ENCODE measurements at regions not wholly inside any gene's neighbourhood (a gene's known extent, or its start where the extent isn't known, plus 50 kb on each side); places are given as distances from the start of the nearest gene placed in this dataset.

- no peaks in the 10 kb centered on the region for H3K9me3 ChIP-seq
- H3K36me3 ChIP-seq: no peaks in the 10 kb centered on the region
- H3K4me1 ChIP-seq: peaks cover 0 to 3% of the 10 kb centered on the region in 2 donors
- intact Hi-C loops (cut with DNase I; ENCODE audit: low total_unique reads): no loop called here
- H3K27ac ChIP-seq: no peak overlapping the region
- DNase-seq: no peak
- no peak for TF ChIP-seq CTCF (IDR thresholded peaks at IDR 0.05)
- TF ChIP-seq POLR2A (IDR thresholded peaks at IDR 0.05): no peak
- no peak overlapping the region for H3K4me3 ChIP-seq
- H3K27me3 ChIP-seq: no peaks in the 10 kb centered on the region
These were observed 109.1 kb downstream of the KCTD12 start for GRCh38 chr13:76777096-76777495.

GRCh38 chr13:76775088-76775740, 111.0 kb downstream of the KCTD12 start:
- no peak for TF ChIP-seq CTCF (IDR thresholded peaks at IDR 0.05)
- TF ChIP-seq POLR2A (IDR thresholded peaks at IDR 0.05): no peak
- H3K27me3 ChIP-seq: no peaks in the 10 kb centered on the region
- DNase-seq: no peak
- no peaks in the 10 kb centered on the region for H3K9me3 ChIP-seq
- intact Hi-C loops (cut with DNase I; ENCODE audit: low total_unique reads): no loop called here
- H3K4me1 ChIP-seq: peaks cover 0 to 7% of the 10 kb centered on the region in 2 donors
- H3K36me3 ChIP-seq: no peaks in the 10 kb centered on the region
- no peak overlapping the region for H3K4me3 ChIP-seq
- H3K27ac ChIP-seq: peak overlapping the region in 1 of 2 donors; percentile 11

- no peak for DNase-seq
- H3K9me3 ChIP-seq: no peaks in the 10 kb centered on the region
These were observed 112.6 kb downstream of the KCTD12 start for GRCh38 chr13:76773448-76774094.

GRCh38 chr13:76772241-76772640, 114.0 kb downstream of the KCTD12 start:
- Histone ChIP-seq H3K36me3 (no peaks in the 10 kb centered on the region), H3K4me1 (peaks cover 0 to 17% of the 10 kb centered on the region in 2 donors), H3K27ac (no peak overlapping the region), H3K27me3 (no peaks in the 10 kb centered on the region), H3K9me3 (no peaks in the 10 kb centered on the region), H3K4me3 (no peak overlapping the region)
- TF ChIP-seq CTCF (IDR thresholded peaks at IDR 0.05) (no peak), POLR2A (IDR thresholded peaks at IDR 0.05) (no peak)
- no peak for DNase-seq
- intact Hi-C loops (cut with DNase I; ENCODE audit: low total_unique reads): no loop called here

More at GRCh38 chr13:76773448-76774094, 112.6 kb downstream of the KCTD12 start:
- Histone ChIP-seq H3K27ac (peak overlapping the region in 1 of 2 donors; percentile 27), H3K27me3 (no peaks in the 10 kb centered on the region), H3K4me1 (peaks cover 0 to 17% of the 10 kb centered on the region in 2 donors), H3K36me3 (no peaks in the 10 kb centered on the region), H3K4me3 (no peak overlapping the region)
- intact Hi-C loops (cut with DNase I; ENCODE audit: low total_unique reads): no loop called here
- TF ChIP-seq CTCF (IDR thresholded peaks at IDR 0.05): no peak
- TF ChIP-seq POLR2A (IDR thresholded peaks at IDR 0.05): no peak

- TF ChIP-seq CTCF (IDR thresholded peaks at IDR 0.05) (no peak), POLR2A (IDR thresholded peaks at IDR 0.05) (no peak)
- intact Hi-C loops (cut with DNase I; ENCODE audit: low total_unique reads): no loop called here
- no peaks in the 10 kb centered on the region for H3K9me3 ChIP-seq
- H3K36me3 ChIP-seq: no peaks in the 10 kb centered on the region
- peaks cover 0 to 13% of the 10 kb centered on the region in 2 donors for H3K4me1 ChIP-seq
- no peaks in the 10 kb centered on the region for H3K27me3 ChIP-seq
- DNase-seq: no peak
- H3K4me3 ChIP-seq: no peak overlapping the region
- H3K27ac ChIP-seq: peak overlapping the region; percentile 29 to 36
These were observed 116.9 kb downstream of the KCTD12 start for GRCh38 chr13:76769271-76769791.
